ENCODE measurements at regions not wholly inside any gene's neighbourhood (a gene's known extent, or its start where the extent isn't known, plus 50 kb on each side); places are given as distances from the start of the nearest gene placed in this dataset.

DNA sequence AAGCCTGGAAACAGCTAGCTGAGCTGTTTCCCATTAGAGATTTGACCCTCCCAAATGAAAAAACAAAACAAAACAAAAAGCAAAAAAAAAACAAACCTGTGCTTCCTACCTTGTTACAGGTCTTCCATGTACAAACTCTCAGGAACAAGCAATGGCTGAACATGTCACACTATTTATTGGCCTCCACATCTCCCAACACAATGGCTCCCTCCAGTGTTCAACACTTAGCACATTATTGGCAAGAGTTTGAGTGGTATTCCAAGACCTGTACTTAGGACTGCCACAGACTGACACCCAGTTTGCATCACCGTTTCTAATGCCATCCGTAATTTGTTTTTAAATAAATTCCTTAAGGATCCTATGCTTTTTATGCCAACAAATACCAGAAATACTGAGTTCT lies 195.0 kb upstream of the OLFM3 start:
- Histone ChIP-seq H4K20me1 (ENCODE audit: insufficient read depth, low read length) (no peaks in the 10 kb centered on the region), H3K79me2 (ENCODE audit: insufficient read depth, low read length) (no peaks in the 10 kb centered on the region), H3K4me1 (ENCODE audit: insufficient read depth, low read length) (no peaks in the 10 kb centered on the region), H3K36me3 (replicated peaks in 1 of 2; ENCODE audit: control insufficient read depth in 1 of 2, insufficient read depth in 2 of 2, low read length in 2 of 2) (no peaks in the 10 kb centered on the region), H3K4me3 (replicated peaks in 1 of 3; ENCODE audit: insufficient read depth in 1 of 3, low read depth in 2 of 3, low read length in 3 of 3) (no peak overlapping the region), H3K27ac (ENCODE audit: extremely low read length, insufficient read depth, low read length) (no peak overlapping the region), H3K4me2 (ENCODE audit: low read depth, low read length) (no peak overlapping the region), H3K9me3 (ENCODE audit: low read length) (no peaks in the 10 kb centered on the region), H3K27me3 (ENCODE audit: control insufficient read depth in 1 of 2, insufficient read depth in 2 of 2, low read length in 2 of 2) (no peaks in the 10 kb centered on the region), H2AFZ (ENCODE audit: low read length) (no peak overlapping the region), H3K9ac (ENCODE audit: insufficient read depth, low read depth, low read length) (no peak overlapping the region)
- WGBS (ENCODE audit: low lambda C conversion rate): 2% methylated on average over 2 of the region's 2 CpGs
- CTCF ChIA-PET (ENCODE audit: low intra/inter-chr PET ratio, low total read pairs): interaction anchor here (0.9 kb wide), 1 partner anchor 372 kb away, joined by 3 read pairs; no protein-coding TSS in a partner anchor
- TF ChIP-seq, protein P1, sequence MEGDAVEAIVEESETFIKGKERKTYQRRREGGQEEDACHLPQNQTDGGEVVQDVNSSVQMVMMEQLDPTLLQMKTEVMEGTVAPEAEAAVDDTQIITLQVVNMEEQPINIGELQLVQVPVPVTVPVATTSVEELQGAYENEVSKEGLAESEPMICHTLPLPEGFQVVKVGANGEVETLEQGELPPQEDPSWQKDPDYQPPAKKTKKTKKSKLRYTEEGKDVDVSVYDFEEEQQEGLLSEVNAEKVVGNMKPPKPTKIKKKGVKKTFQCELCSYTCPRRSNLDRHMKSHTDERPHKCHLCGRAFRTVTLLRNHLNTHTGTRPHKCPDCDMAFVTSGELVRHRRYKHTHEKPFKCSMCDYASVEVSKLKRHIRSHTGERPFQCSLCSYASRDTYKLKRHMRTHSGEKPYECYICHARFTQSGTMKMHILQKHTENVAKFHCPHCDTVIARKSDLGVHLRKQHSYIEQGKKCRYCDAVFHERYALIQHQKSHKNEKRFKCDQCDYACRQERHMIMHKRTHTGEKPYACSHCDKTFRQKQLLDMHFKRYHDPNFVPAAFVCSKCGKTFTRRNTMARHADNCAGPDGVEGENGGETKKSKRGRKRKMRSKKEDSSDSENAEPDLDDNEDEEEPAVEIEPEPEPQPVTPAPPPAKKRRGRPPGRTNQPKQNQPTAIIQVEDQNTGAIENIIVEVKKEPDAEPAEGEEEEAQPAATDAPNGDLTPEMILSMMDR (CRISPR knock-in tag; IDR thresholded peaks at IDR 0.05): peak; percentile 56
- no peak for TF ChIP-seq ZNF850 (CRISPR knock-in tag; conservative IDR thresholded peaks at IDR 0.05)
- TF ChIP-seq, protein P2, sequence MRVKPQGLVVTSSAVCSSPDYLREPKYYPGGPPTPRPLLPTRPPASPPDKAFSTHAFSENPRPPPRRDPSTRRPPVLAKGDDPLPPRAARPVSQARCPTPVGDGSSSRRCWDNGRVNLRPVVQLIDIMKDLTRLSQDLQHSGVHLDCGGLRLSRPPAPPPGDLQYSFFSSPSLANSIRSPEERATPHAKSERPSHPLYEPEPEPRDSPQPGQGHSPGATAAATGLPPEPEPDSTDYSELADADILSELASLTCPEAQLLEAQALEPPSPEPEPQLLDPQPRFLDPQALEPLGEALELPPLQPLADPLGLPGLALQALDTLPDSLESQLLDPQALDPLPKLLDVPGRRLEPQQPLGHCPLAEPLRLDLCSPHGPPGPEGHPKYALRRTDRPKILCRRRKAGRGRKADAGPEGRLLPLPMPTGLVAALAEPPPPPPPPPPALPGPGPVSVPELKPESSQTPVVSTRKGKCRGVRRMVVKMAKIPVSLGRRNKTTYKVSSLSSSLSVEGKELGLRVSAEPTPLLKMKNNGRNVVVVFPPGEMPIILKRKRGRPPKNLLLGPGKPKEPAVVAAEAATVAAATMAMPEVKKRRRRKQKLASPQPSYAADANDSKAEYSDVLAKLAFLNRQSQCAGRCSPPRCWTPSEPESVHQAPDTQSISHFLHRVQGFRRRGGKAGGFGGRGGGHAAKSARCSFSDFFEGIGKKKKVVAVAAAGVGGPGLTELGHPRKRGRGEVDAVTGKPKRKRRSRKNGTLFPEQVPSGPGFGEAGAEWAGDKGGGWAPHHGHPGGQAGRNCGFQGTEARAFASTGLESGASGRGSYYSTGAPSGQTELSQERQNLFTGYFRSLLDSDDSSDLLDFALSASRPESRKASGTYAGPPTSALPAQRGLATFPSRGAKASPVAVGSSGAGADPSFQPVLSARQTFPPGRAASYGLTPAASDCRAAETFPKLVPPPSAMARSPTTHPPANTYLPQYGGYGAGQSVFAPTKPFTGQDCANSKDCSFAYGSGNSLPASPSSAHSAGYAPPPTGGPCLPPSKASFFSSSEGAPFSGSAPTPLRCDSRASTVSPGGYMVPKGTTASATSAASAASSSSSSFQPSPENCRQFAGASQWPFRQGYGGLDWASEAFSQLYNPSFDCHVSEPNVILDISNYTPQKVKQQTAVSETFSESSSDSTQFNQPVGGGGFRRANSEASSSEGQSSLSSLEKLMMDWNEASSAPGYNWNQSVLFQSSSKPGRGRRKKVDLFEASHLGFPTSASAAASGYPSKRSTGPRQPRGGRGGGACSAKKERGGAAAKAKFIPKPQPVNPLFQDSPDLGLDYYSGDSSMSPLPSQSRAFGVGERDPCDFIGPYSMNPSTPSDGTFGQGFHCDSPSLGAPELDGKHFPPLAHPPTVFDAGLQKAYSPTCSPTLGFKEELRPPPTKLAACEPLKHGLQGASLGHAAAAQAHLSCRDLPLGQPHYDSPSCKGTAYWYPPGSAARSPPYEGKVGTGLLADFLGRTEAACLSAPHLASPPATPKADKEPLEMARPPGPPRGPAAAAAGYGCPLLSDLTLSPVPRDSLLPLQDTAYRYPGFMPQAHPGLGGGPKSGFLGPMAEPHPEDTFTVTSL (CRISPR knock-in tag; IDR thresholded peaks at IDR 0.05; ENCODE audit: borderline replicate concordance): no peak
- TF ChIP-seq ZNF232 (CRISPR knock-in tag; IDR thresholded peaks at IDR 0.05; ENCODE audit: borderline replicate concordance): no peak
- no peak for TF ChIP-seq ZNF75D (CRISPR knock-in tag; IDR thresholded peaks at IDR 0.05; ENCODE audit: borderline replicate concordance)
- no peak for TF ChIP-seq TMF1 (CRISPR knock-in tag; IDR thresholded peaks at IDR 0.05; ENCODE audit: low read depth)
- no peak for TF ChIP-seq ZBTB21 (CRISPR knock-in tag; IDR thresholded peaks at IDR 0.05)
- no peak for TF ChIP-seq HOXA3 (CRISPR knock-in tag; IDR thresholded peaks at IDR 0.05)
- TF ChIP-seq STAG1 (CRISPR knock-in tag; IDR thresholded peaks at IDR 0.05): peak; percentile 71
- peak; percentile 37; the same call in 1 of the 2 replicates for TF ChIP-seq SMC3 (IDR thresholded peaks at IDR 0.05; ENCODE audit: low read length)
- BruUV-seq (replicated peaks): no TSS peak
- FAIRE-seq (peak; percentile 37), ATAC-seq (peak; percentile 81), DNase-seq (ENCODE audit: low spot score) (peak; percentile 45)
- in situ Hi-C loops (cut with HindIII; ENCODE audit: extremely low pct_ligation_motif_present, low pct_unique_long_range_greater_than_20kb) (no loop called here), intact Hi-C loops (cut with micrococcal nuclease; ENCODE audit: unreplicated experiment) (loop anchor here (1.0 kb wide), 2 partner anchors 371 to 422 kb away; no protein-coding TSS in a partner anchor)
- POLR2A ChIA-PET: no interaction called here
